Ovary (tissue), 7 donors: ENCODE measurements at regions not wholly inside any gene's neighbourhood (a gene's known extent, or its start where the extent isn't known, plus 50 kb on each side); places are given as distances from the start of the nearest gene placed in this dataset.

Source experiments
- DNase-seq, 5 donors: peaks; one replicate each; pipeline ENCODE4 v3.0.0-alpha.2; 2019 to 2020
- H3K27ac ChIP-seq, 2 donors: fragments of 200-600 bp; one replicate each; pipeline versions ENCODE4 v1.5.1 to v1.8.0; 2019 to 2022
- H3K27me3 ChIP-seq: fragments of 200-600 bp; one replicate; pipeline ENCODE4 v1.8.0; 2022
- H3K36me3 ChIP-seq: fragments of 200-600 bp; sonication (generic); one replicate; pipeline ENCODE4 v1.5.1; 2019
- H3K4me1 ChIP-seq: one replicate; pipeline ENCODE4 v1.8.1; 2013; ENCODE audit warnings: mild to moderate bottlenecking, moderate library complexity; ENCODE audit not compliant: insufficient read depth
- H3K4me3 ChIP-seq: fragments of 200-600 bp; sonication (generic); one replicate; pipeline ENCODE4 v1.5.1; 2017
- H3K9me3 ChIP-seq, 2 donors: fragments of 200-600 bp in 1 of 2; sonication (generic) in 1 of 2; one replicate each; pipeline versions ENCODE4 v1.5.1 to v1.8.1; 2013 to 2019; ENCODE audit warnings: mild to moderate bottlenecking in 1 of 2, moderate library complexity in 1 of 2
- EP300 ChIP-seq: sonication (generic); formaldehyde crosslinking; IDR thresholded peaks from one replicate; pipeline ENCODE4 v1.6.1; 2017; ENCODE audit warnings: antibody characterized with exemption
- POLR2A ChIP-seq: fragments of 450-650 bp; IDR thresholded peaks from one replicate; pipeline ENCODE4 v1.6.1; 2017; ENCODE audit warnings: antibody characterized with exemption, mild to moderate bottlenecking, moderate library complexity
- WGBS, 3 donors: extraction: QIAGEN DNeasy Blood & Tissue Kit in 1 of 3; methylation state at CpG; one replicate each; pipeline versions ENCODE4 v1.1.5 to v1.1.7; 2013 to 2017; 5-methylcytosine and 5-hydroxymethylcytosine counted together
- intact Hi-C, 4 donors: fragments of 100-400 bp; cut with DNase I; formaldehyde crosslinking; loops; one replicate each; pipeline versions ENCODE4 v1.11.0 to v1.15.1; 2022 to 2023
- TF ChIP-seq, protein P1 (sequence below), 3 donors: fragments of 450-650 bp in 2 of 3; fragments of 200-600 bp in 1 of 3; IDR thresholded peaks; one replicate each; pipeline versions ENCODE4 v1.5.1 to v1.8.0; 2016 to 2022; ENCODE audit warnings: antibody characterized with exemption in 3 of 3, mild to moderate bottlenecking in 1 of 3
- donor health status: DM: no; HTN: no; CAD: no; lungs with moderate emphysema.
- donor health status: DM: no; HTN: no; CAD: no.
- donor health status: Bipolar disorder and iron deficiency.
- donor health status: DM: no; HTN: no; CAD: no.
- donor health status: DM: yes; HTN: yes; CAD: no.

DNA sequence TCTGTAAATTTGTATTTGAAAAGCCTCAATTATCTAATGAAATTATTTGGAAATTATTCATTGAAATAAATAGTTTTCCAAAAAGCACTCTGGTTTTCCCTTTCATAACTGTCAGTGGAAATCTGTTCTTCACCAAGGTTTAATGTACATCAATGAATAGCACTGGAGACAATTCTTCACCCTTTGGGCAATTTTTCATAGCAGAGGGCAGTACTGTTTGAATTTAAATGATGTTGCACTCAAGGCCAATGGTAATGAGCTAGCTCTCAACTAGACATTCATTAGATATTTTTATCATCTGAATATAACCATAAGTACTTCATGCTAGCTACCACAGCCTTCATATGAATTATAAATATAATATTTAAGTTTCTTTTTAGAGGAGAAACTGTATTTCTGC, 658.2 kb upstream of the CCDC54 start:
- no peaks in the 10 kb centered on the region for H3K4me1 ChIP-seq
- no peak overlapping the region for H3K4me3 ChIP-seq
- TF ChIP-seq POLR2A (no peak), EP300 (no peak)
- TF ChIP-seq, protein P1, sequence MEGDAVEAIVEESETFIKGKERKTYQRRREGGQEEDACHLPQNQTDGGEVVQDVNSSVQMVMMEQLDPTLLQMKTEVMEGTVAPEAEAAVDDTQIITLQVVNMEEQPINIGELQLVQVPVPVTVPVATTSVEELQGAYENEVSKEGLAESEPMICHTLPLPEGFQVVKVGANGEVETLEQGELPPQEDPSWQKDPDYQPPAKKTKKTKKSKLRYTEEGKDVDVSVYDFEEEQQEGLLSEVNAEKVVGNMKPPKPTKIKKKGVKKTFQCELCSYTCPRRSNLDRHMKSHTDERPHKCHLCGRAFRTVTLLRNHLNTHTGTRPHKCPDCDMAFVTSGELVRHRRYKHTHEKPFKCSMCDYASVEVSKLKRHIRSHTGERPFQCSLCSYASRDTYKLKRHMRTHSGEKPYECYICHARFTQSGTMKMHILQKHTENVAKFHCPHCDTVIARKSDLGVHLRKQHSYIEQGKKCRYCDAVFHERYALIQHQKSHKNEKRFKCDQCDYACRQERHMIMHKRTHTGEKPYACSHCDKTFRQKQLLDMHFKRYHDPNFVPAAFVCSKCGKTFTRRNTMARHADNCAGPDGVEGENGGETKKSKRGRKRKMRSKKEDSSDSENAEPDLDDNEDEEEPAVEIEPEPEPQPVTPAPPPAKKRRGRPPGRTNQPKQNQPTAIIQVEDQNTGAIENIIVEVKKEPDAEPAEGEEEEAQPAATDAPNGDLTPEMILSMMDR (IDR thresholded peaks at IDR 0.05): no peak
- H3K9me3 ChIP-seq: peaks cover 0 to 4% of the 10 kb centered on the region in 2 donors
- no peaks in the 10 kb centered on the region for H3K36me3 ChIP-seq
- no peak overlapping the region for H3K27ac ChIP-seq
- intact Hi-C loops: no loop called here
- DNase-seq: no peak
- H3K27me3 ChIP-seq: no peaks in the 10 kb centered on the region

DNA sequence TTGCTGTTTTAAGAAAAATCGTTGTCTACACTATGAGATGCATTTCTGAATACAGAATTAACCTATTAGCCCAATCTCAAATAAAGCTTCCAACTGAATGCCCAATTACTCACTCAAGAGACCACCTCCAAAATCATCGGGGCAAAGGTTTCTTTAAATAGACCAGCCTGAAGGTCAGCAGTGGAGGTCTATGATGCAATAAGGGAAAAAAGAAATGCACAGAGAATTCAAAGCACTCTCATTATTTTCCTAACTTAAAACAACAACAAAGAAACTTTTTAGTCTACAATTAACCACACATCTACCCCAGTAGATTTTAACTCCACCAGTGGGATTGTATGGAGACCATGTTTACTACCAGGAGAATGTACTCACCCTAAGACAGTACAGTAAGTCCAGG, 657.7 kb upstream of the CCDC54 start:
- H3K4me3 ChIP-seq: no peak overlapping the region
- H3K36me3 ChIP-seq: no peaks in the 10 kb centered on the region
- H3K27me3 ChIP-seq: no peaks in the 10 kb centered on the region
- DNase-seq: no peak
- H3K9me3 ChIP-seq: peaks cover 0 to 4% of the 10 kb centered on the region in 2 donors
- H3K27ac ChIP-seq: no peak overlapping the region
- intact Hi-C loops: no loop called here
- 20 to 51% (median 21%) methylated on average over 2 of the region's 2 CpGs for whole genome bisulfite sequencing, 3 donors
- TF ChIP-seq EP300 (no peak), POLR2A (no peak)
- TF ChIP-seq, protein P1 (IDR thresholded peaks at IDR 0.05): no peak
- no peaks in the 10 kb centered on the region for H3K4me1 ChIP-seq

DNA sequence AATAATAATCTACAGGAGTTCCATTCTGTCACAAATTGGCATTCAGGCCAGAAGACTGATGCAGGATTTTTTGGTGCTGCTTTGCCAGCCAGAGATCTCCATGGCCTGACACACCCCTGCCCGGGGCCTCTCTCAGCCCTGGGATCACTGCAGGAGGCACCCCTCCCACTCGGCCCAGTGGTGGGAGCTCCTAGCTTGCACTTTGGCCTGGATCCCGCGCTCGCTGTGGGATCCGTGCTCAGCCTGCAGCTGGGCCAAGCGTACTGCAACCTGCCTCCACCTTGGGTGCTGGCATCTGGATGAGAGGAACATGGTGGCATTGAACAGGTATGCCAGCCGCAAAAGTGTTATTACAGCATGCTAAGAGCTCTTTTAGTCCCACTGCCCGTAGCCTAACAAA, 656.7 kb upstream of the CCDC54 start:
- WGBS, 3 donors: 89 to 93% (median 89%) methylated on average over 7 to 9 of the region's 9 CpGs
- TF ChIP-seq POLR2A: no peak
- TF ChIP-seq, protein P1 (IDR thresholded peaks at IDR 0.05): no peak
- no peak for TF ChIP-seq EP300
- H3K4me1 ChIP-seq: no peaks in the 10 kb centered on the region
- no peak for DNase-seq
- no peaks in the 10 kb centered on the region for H3K36me3 ChIP-seq
- no peak overlapping the region for H3K27ac ChIP-seq
- no peaks in the 10 kb centered on the region for H3K27me3 ChIP-seq
- H3K9me3 ChIP-seq: peaks cover 0 to 4% of the 10 kb centered on the region in 2 donors
- no peak overlapping the region for H3K4me3 ChIP-seq
- intact Hi-C loops: no loop called here

DNA sequence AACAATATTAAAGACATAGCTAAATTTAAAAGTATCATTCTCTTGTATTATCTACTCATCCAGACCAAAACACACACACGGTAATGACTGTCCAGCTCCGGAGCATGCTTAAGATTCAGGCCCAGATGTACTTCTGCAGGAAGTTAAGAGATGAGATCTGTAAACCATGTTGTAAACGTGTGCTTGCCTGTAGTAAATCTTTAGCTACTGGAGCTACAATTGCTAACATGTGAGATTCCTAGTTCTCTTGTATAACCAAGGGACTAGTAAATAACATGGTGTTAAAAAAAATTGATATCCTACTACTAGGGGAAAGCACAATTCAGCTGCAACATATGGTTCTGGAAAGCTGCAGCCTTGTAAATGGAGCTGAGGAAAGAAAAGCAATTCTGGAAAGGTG, 651.7 kb upstream of the CCDC54 start:
- Histone ChIP-seq H3K27me3 (no peaks in the 10 kb centered on the region), H3K9me3 (no peaks in the 10 kb centered on the region), H3K27ac (no peak overlapping the region), H3K4me1 (no peaks in the 10 kb centered on the region), H3K4me3 (no peak overlapping the region), H3K36me3 (no peaks in the 10 kb centered on the region)
- no peak for DNase-seq
- 46 to 57% (median 52%) methylated on average over 3 of the region's 3 CpGs for WGBS, 3 donors
- TF ChIP-seq EP300: no peak
- intact Hi-C loops: no loop called here

DNA sequence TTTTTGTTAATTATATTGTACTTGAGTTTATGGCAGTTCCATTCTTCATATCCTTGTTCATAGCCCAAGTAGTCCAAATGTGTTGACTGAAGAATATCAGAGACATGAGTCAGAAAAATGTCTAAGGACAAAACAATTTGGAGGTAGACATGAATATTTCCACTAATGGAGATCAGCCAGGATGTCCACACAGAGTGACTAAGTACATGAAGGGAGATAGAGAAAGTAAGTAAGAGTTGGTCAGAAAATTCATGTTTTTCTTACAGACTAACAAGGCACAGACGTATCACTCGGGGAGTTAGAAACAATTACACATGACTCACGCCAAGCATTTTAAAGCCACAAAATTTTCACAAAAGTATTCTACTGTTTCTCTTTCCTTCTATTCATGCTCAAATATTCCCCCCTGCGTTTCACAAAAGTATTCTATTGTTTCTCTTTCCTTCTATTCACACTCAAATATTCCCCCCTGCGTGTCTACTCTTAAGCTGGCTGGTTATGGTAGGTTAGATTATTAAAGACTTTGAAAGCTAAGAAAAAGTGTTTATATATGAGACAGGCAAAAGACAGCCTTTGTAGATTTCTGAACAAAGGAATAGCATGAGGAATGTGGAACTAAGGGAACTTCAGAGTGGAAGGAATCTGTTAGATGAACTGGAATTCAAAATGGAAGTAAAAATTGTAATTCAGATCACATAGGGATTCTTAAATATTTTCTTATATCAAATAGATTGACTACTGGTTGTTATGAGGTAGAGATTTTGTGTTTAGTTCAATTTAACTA, 648.7 kb upstream of the CCDC54 start:
- TF ChIP-seq EP300: no peak
- TF ChIP-seq, protein P1 (IDR thresholded peaks at IDR 0.05): no peak
- Histone ChIP-seq H3K4me3 (no peak overlapping the region), H3K27ac (peak overlapping the region in 1 of 2 donors; percentile 41), H3K36me3 (no peaks in the 10 kb centered on the region), H3K9me3 (no peaks in the 10 kb centered on the region), H3K27me3 (no peaks in the 10 kb centered on the region), H3K4me1 (no peaks in the 10 kb centered on the region)
- intact Hi-C loops: no loop called here
- WGBS, 3 donors: 18 to 34% (median 18%) methylated on average over 5 of the region's 5 CpGs
- DNase-seq: no peak
